Muscle of back (tissue), 3 donors: ENCODE measurements at regions not wholly inside any gene's neighbourhood (a gene's known extent, or its start where the extent isn't known, plus 50 kb on each side); places are given as distances from the start of the nearest gene placed in this dataset.
"Not testable (repeated sequence)": the region's sequence is repeated elsewhere in the genome, so short reads cannot be mapped to it uniquely, and the experiment has no call there.

Experiments
- DNase-seq, 3 donors: peaks; one replicate each; pipeline versions ENCODE4 v3.0.0 to v3.0.0-alpha.2; 2013

GRCh38 chr6:21710216-21710615, 116.7 kb downstream of the SOX4 start:
- DNase-seq: no peak

GRCh38 chr6:21710908-21711627, 117.5 kb downstream of the SOX4 start:
- DNase-seq: no peak

GRCh38 chr6:21712213-21712612, 118.7 kb downstream of the SOX4 start:
- DNase-seq: no peak

- no peak for DNase-seq
Measured at GRCh38 chr6:21713481-21713880, 119.9 kb downstream of the SOX4 start.

GRCh38 chr6:21715180-21715579, 121.6 kb downstream of the SOX4 start:
- no peak for DNase-seq

DNA sequence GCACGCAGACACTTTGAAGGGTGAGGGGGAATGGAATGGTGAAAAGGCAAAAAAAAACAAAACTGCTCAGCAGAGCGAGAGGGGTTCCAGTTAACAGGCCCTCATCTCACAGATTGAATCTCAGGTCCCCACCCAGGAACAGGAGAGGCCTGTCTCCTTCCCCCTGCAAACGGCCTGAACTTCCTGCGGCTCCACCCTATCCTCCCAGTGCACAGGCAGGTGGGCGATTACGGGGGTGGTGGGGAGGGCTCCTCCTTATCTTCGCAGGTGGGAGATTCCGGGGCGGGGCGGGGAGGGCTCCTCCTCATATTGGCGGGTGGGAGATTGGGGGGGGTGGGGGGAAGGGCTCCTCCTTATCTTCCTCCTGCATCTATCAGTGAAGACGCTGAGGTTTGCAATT, 129.0 kb downstream of the SOX4 start:
- DNase-seq: no peak

DNA sequence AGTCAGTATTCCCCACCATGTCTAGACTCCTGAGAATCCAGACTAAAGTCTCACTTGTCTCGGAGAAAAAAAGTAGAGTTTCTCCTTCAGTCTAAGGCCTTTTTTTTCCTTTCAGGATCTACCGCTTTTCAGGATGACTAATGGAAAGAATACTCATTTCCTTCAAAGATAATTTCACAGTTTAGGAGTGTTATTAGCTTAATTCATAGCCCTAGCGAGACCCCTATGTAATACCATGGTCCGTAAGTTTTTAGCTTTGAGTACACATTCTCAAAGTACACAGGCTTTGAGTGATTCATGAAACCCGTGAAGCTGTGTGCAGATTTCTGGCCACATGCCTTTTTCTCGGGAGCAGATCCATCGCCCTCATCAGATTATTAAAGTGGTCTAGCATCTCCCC, 133.1 kb downstream of the SOX4 start:
- no peak for DNase-seq

- no peak for DNase-seq
Measured at GRCh38 chr6:21728141-21728540, 134.6 kb downstream of the SOX4 start.

- DNase-seq: no peak
Measured at GRCh38 chr6:21729431-21729830, 135.9 kb downstream of the SOX4 start.

DNA sequence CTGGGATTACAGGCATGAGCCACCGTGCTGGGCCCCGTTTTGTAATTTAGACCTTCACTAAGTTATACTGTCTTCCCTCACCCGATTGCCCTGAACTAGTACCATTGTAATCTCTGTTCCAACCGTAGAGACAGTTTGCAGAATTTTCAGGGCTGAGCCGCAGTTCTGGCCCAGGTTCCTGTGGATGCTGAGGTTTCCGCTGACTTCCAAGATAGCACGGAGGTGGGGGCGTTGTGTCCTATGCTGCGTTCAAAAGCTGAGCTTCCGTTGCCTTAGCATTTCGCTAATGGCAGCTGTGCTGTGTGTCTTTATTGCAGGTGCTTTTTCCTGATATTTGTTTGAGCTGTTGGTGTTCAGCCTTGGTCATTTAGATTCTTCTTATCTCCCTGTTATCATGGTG, 137.0 kb downstream of the SOX4 start:
- DNase-seq: no peak

DNA sequence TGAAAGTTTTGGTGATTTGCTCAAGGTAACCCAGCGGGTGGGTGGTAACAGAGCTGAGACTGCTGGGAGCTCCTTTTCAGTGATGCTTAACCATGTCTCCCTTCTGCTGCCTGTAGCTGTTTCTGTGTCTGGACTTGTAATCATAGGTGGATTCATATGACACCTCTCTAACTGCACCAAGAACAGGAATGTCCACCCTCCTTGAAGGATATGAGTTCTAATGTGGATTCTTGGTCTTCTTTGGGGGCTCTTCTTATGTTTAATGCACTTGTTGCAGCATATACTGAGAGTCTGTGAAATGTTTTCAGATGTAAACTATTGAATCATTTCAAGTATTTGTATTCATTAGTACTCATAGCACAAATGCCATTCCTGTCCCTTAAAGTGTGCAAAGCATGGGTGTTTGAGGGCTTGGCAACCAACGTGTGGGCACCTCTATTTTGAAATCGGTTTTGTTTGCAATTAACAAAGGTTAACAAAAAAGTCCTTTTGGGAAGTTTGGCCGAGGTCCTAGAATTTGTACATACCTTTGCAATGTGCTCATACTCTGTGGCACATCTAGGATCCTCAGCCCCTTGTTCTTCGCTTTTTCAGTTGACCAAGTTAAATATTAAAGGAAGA, 138.0 kb downstream of the SOX4 start:
- DNase-seq: no peak

DNA sequence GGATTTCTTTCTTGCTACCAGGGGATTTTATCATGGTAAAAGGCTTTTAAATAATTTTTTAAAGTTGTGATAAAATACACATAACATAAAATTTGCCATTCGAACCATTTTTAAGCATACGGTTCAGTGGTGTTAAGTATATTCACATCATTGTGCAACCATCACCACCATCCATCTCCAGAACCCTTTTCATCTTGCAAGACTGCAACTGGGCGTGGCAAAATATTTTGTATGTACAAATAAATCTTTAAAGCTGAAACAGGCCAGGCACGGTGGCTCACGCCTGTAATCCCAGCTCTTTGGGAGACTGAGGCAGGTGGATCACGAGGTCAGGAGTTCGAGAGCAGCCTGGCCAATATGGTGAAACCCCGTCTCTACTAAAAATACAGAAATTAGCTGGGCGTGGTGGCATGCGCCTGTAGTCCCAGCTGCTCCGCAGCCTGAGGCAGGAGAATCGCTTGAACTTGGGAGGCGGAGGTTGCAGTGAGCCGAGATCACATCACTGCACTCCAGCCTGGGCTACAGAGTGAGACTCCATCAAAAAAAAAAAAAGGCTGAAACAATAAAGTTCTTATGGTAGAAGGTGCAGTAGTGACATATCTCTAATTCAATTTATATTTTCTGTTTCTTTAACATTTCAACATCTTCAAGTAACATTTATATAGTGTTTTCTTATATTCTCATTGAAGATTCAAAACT, 138.6 kb downstream of the SOX4 start:
- not testable (repeated sequence) for DNase-seq

GRCh38 chr6:21732731-21733130, 139.2 kb downstream of the SOX4 start:
- no peak for DNase-seq

- DNase-seq: no peak
Measured at GRCh38 chr6:21733311-21733710, 139.8 kb downstream of the SOX4 start.

DNA sequence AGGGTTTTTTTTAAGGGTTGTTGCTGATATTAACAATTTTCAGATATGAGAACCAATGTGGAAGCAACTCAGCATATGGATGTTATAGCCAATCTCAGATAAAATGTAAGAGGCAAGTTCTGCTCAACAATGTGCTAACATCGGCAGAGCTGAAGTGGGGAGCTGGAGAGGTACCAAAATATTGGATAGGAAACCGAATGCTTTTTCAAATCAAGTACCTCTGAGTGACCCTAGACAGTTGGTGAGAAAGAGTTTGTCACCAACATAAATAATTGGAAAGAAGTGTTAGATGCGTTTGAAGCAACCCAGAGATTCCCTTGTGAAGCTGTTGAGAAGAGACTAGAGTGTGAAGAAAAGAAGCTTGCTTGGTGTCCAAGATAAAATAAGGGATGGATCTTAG, 140.7 kb downstream of the SOX4 start:
- DNase-seq: no peak

GRCh38 chr6:21738180-21739094, 144.9 kb downstream of the SOX4 start:
- DNase-seq: no peak

GRCh38 chr6:21739241-21739640, 145.7 kb downstream of the SOX4 start:
- DNase-seq: no peak

DNA sequence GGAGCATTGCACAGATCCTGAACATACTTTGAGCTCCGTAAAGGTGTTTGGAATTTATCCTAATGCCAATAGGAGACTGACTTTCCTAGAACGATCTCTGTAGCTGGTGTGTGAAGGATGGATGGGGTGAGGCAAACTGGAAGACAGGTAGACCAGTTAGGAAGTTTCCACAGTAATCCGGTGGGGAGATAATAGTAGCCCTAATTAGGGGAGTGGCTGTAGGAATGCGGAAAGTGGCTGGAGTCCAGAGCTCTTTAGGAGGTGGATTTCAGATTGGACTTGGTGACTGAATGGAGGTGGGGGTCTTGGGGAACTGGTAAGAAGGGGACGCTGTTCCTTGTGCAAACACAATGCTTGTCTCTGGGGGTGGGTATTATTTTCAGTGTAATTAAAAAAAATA, 146.3 kb downstream of the SOX4 start:
- no peak for DNase-seq

DNA sequence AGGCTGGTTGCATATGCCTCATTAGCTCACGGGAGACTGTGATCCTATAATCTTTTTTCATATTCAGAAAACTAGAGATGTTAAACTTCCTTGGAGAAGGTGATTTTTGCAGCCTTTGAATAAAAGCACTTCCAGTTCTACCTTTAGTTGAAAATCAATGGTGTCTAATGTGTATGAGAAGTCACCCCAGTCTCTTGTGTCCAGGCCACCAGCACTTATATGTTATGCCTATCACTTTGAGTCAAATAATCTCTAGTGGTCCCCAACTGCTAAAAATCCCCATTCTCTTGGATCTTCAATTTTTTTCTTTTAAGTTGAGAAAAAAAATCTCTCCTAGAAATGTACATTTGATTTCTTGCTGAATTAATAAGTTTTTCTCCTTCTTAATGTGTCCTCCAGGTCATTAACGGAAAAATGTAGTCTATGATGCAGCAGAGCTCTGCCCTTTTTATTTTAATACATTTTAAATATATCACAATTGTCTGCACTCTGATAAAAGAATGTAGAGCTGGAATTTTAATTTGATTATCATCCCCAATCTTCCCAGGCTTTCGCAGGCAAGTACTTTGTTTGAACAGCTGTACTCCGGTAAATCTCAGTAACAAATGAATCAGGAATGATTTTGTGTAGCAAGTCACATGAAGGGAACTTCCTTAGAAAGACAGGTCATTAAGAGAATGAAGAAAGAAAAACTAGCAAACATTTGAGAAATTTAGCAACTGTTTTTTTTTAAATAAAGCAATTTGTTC, 147.0 kb downstream of the SOX4 start:
- peak in 1 of 3 donors; percentile 36 for DNase-seq

DNA sequence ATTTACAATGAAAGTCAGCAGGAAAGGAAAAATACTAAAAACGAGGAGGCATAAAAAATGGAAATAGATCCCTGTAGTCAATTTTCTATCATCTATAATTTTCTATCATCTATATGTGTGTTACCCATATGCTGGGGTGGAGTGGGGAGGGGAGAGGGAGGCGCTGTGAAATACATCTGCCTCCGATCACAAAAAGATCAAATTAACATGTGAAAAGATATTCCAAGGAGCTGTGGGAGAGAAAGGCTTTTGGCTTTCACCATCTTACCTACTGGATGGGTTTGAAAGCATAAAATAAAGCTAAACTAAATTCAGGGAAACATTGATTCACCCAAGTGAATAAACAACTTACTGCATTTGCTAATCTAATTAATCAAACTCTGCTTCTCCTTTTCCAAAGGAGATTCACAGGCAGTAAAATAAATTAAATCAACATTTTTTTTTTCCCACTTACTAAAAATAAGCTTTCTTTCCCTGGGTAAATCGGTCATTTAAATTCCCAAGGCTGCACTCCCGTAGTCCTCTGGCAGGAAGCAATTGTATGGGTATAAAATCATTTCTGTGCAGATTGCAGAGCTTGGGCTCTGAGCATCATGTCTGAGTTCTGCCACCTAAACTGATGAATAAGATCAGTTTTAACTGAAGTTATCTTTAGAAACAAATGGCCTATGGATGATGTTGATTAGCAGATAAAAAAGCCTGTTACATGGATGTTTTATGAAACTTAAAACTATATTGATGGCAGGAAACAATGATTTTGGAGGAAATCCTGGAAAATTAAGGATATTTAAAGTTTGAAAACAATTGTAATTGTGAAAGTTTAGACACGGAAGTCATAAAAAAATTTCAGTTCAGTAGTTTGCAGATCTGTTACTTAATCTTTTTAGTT, 147.9 kb downstream of the SOX4 start:
- peak in 1 of 3 donors; percentile 34 for DNase-seq
